CD4-positive, alpha-beta T cell (primary cell): ENCODE measurements at regions not wholly inside any gene's neighbourhood (a gene's known extent, or its start where the extent isn't known, plus 50 kb on each side); places are given as distances from the start of the nearest gene placed in this dataset.

Experiments
- ATAC-seq: fragments of 200-7000 bp; cut with Tn5 transposase; one replicate; pipeline ENCODE4 v1.10.0; 2022; ENCODE audit warnings: mild to moderate bottlenecking; ENCODE audit not compliant: poor library complexity
- CTCF ChIA-PET: fragments of 350-600 bp; sonication (Branson Sonifier 250); formaldehyde crosslinking; loops from one replicate; lab custom pipeline; 2021; ENCODE audit warnings: antibody characterized with exemption, inconsistent platforms; lab: Charles Lee
- POLR2A ChIA-PET: fragments of 350-600 bp; sonication (Branson Sonifier 250); formaldehyde crosslinking; loops from one replicate; lab custom pipeline; 2021; ENCODE audit warnings: antibody characterized with exemption, inconsistent platforms; lab: Charles Lee
- DNase-seq, 14 experiments: peaks; one replicate each; pipeline ENCODE4 v3.0.0-alpha.2; 2013 to 2020; ENCODE audit warnings: mixed read lengths in 2 of 14
- H3K27ac ChIP-seq, 2 donors: one replicate each; pipeline versions ENCODE4 v1.5.1 to v1.7.0; 2013; ENCODE audit warnings: low read length in 2 of 2, low read depth in 1 of 2, mild to moderate bottlenecking in 1 of 2
- H3K27me3 ChIP-seq, 2 experiments: 1 replicate in 1 of 2; 2 replicates in 1 of 2; pipeline versions ENCODE4 v1.6.1 to v1.7.0; 2013; ENCODE audit warnings: low read length in 2 of 2, control low read depth in 1 of 2, mild to moderate bottlenecking in 1 of 2, moderate library complexity in 1 of 2; ENCODE audit not compliant: insufficient read depth in 2 of 2, control insufficient read depth in 1 of 2
- H3K36me3 ChIP-seq: one replicate; pipeline ENCODE4 v1.6.1; 2013; ENCODE audit warnings: low read length, control low read depth; ENCODE audit not compliant: insufficient read depth
- H3K4me1 ChIP-seq: one replicate; pipeline ENCODE4 v1.6.1; 2013; ENCODE audit warnings: low read length, control low read depth; ENCODE audit not compliant: insufficient read depth
- H3K4me3 ChIP-seq: one replicate; pipeline ENCODE4 v1.5.1; 2013; ENCODE audit warnings: mild to moderate bottlenecking, low read length, moderate library complexity
- H3K9me3 ChIP-seq, 2 experiments: 1 replicate in 1 of 2; 2 replicates in 1 of 2; pipeline versions ENCODE4 v1.6.1 to v1.7.0; 2013; ENCODE audit warnings: low read length in 2 of 2, mild to moderate bottlenecking in 2 of 2, control low read depth in 1 of 2, moderate library complexity in 1 of 2; ENCODE audit not compliant: control insufficient read depth in 1 of 2, insufficient read depth in 1 of 2
- H3K27ac Mint-ChIP-seq: one replicate; pipeline ENCODE4 v1.8.0; 2020; ENCODE audit warnings: mixed read lengths
- H3K27me3 Mint-ChIP-seq: one replicate; pipeline ENCODE4 v1.8.0; 2021; ENCODE audit warnings: mixed read lengths
- H3K36me3 Mint-ChIP-seq: one replicate; pipeline ENCODE4 v1.8.0; 2021; ENCODE audit warnings: low read depth, mixed read lengths
- H3K4me1 Mint-ChIP-seq: one replicate; pipeline ENCODE4 v1.8.0; 2021; ENCODE audit warnings: low read depth, mixed read lengths
- H3K4me3 Mint-ChIP-seq: one replicate; pipeline ENCODE4 v1.8.0; 2020; ENCODE audit warnings: mild to moderate bottlenecking, mixed read lengths
- H3K9me3 Mint-ChIP-seq: one replicate; pipeline ENCODE4 v1.8.0; 2020; ENCODE audit warnings: mixed read lengths
- CTCF ChIP-seq: fragments of 200-600 bp; IDR thresholded peaks from one replicate; pipeline ENCODE4 v1.8.0; 2022; ENCODE audit warnings: antibody characterized with exemption, mild to moderate bottlenecking
- intact Hi-C, 2 experiments: fragments of 100-400 bp; cut with DNase I in 1 of 2; cut with micrococcal nuclease in 1 of 2; formaldehyde crosslinking; loops; one replicate each; pipeline versions ENCODE4 v1.15.1 to v1.9.0; 2023 to 2025; cut with DNase I, micrococcal nuclease

- H3K27me3 Mint-ChIP-seq = peaks cover 69% of the 10 kb centered on the region
- Histone ChIP-seq H3K4me3 (peak overlapping the region; percentile 29), H3K36me3 (no peaks in the 10 kb centered on the region), H3K27me3 (peaks cover 60 to 94% of the 10 kb centered on the region in 2 experiments), H3K9me3 (peaks cover 6 to 36% of the 10 kb centered on the region in 2 experiments), H3K4me1 (peaks cover 41% of the 10 kb centered on the region), H3K27ac (no peak overlapping the region)
- no peaks in the 10 kb centered on the region for H3K36me3 Mint-ChIP-seq
- DNase-seq (peak in 1 of 14 experiments; percentile 14), ATAC-seq (no peak)
- intact Hi-C loops = loop anchor here in 1 of 2 experiments (10.0 kb wide), 1 partner anchor 1689 kb away; no protein-coding TSS in a partner anchor
- H3K27ac Mint-ChIP-seq = no peak overlapping the region
- peaks cover 8% of the 10 kb centered on the region for H3K4me1 Mint-ChIP-seq
- POLR2A ChIA-PET = no interaction called here
- TF ChIP-seq CTCF = no peak
- CTCF ChIA-PET = no interaction called here
- peak overlapping the region; percentile 65 for H3K4me3 Mint-ChIP-seq
- no peaks in the 10 kb centered on the region for H3K9me3 Mint-ChIP-seq
These were observed 134.3 kb upstream of the C11orf58 start for GRCh38 chr11:16603890-16604793.

- CTCF ChIA-PET = no interaction called here
- peaks cover 78% of the 10 kb centered on the region for H3K27me3 Mint-ChIP-seq
- peaks cover 55 to 88% of the 10 kb centered on the region in 2 experiments for H3K27me3 ChIP-seq
- DNase-seq (no peak), ATAC-seq (no peak)
- H3K4me3 Mint-ChIP-seq = peak overlapping the region; percentile 65
- peaks cover 8% of the 10 kb centered on the region for H3K4me1 Mint-ChIP-seq
- intact Hi-C loops = loop anchor here in 1 of 2 experiments (10.0 kb wide), 1 partner anchor 1688 kb away; no protein-coding TSS in a partner anchor
- no peak overlapping the region for H3K27ac ChIP-seq
- H3K9me3 Mint-ChIP-seq = no peaks in the 10 kb centered on the region
- no peaks in the 10 kb centered on the region for H3K36me3 Mint-ChIP-seq
- no peak for TF ChIP-seq CTCF
- peaks cover 4 to 36% of the 10 kb centered on the region in 2 experiments for H3K9me3 ChIP-seq
- H3K36me3 ChIP-seq = no peaks in the 10 kb centered on the region
- H3K4me3 ChIP-seq = no peak overlapping the region
- POLR2A ChIA-PET = no interaction called here
- H3K4me1 ChIP-seq = peaks cover 41% of the 10 kb centered on the region
- H3K27ac Mint-ChIP-seq = no peak overlapping the region
These were observed 135.2 kb upstream of the C11orf58 start for GRCh38 chr11:16603245-16603644.

- H3K4me1 ChIP-seq = peaks cover 2% of the 10 kb centered on the region
- peaks cover 0 to 11% of the 10 kb centered on the region in 2 experiments for H3K9me3 ChIP-seq
- H3K36me3 ChIP-seq = no peaks in the 10 kb centered on the region
- intact Hi-C loops = no loop called here
- no peaks in the 10 kb centered on the region for H3K4me1 Mint-ChIP-seq
- H3K27ac Mint-ChIP-seq = no peak overlapping the region
- ChIA-PET CTCF (no interaction called here), POLR2A (no interaction called here)
- H3K27me3 ChIP-seq = peaks cover 15 to 46% of the 10 kb centered on the region in 2 experiments
- DNase-seq (no peak), ATAC-seq (no peak)
- H3K4me3 Mint-ChIP-seq = no peak overlapping the region
- H3K27me3 Mint-ChIP-seq = peaks cover 69% of the 10 kb centered on the region
- H3K36me3 Mint-ChIP-seq = no peaks in the 10 kb centered on the region
- H3K27ac ChIP-seq = no peak overlapping the region
- no peaks in the 10 kb centered on the region for H3K9me3 Mint-ChIP-seq
- no peak for TF ChIP-seq CTCF
- H3K4me3 ChIP-seq = no peak overlapping the region
These were observed 139.5 kb upstream of the C11orf58 start for GRCh38 chr11:16598906-16599305.
